Lower leg skin (tissue), 4 donors: ENCODE measurements at regions not wholly inside any gene's neighbourhood (a gene's known extent, or its start where the extent isn't known, plus 50 kb on each side); places are given as distances from the start of the nearest gene placed in this dataset.
"Not testable (repeated sequence)": the region's sequence is repeated elsewhere in the genome, so short reads cannot be mapped to it uniquely, and the experiment has no call there.

ENCODE experiments used
- DNase-seq, 2 donors: peaks; one replicate each; pipeline ENCODE4 v3.0.0-alpha.2; 2019; ENCODE audit warnings: low spot score in 2 of 2
- H3K4me3 ChIP-seq: fragments of 200-600 bp; sonication (generic); 2 replicates; pipeline ENCODE4 v1.5.1; 2017; ENCODE audit warnings: mild to moderate bottlenecking, low read depth; ENCODE audit not compliant: poor library complexity, severe bottlenecking
- CTCF ChIP-seq, 3 donors: fragments of 450-650 bp; IDR thresholded peaks; one replicate each; pipeline ENCODE4 v1.5.1; 2016; ENCODE audit warnings: antibody characterized with exemption in 3 of 3, mild to moderate bottlenecking in 3 of 3, moderate library complexity in 2 of 3
- POLR2A ChIP-seq, 2 donors: fragments of 450-650 bp; IDR thresholded peaks; one replicate each; pipeline ENCODE4 v1.6.1; 2016 to 2017; ENCODE audit warnings: antibody characterized with exemption in 2 of 2, mild to moderate bottlenecking in 1 of 2, moderate library complexity in 1 of 2
- WGBS, 2 donors: methylation state at CpG; one replicate each; pipeline ENCODE4 v1.1.5; 2018; 5-methylcytosine and 5-hydroxymethylcytosine counted together
- intact Hi-C: fragments of 100-400 bp; cut with DNase I; formaldehyde crosslinking; loops from one replicate; pipeline ENCODE4 v1.15.0; 2023; ENCODE audit warnings: low total_unique reads

GRCh38 chr14:105912641-105913180 lies 386.3 kb downstream of the TMEM121 start:
- DNase-seq: no peak
- intact Hi-C loops: no loop called here
- TF ChIP-seq POLR2A (IDR thresholded peaks at IDR 0.05) (no peak), CTCF (IDR thresholded peaks at IDR 0.05) (no peak)
- WGBS, 2 donors: 67 to 84% methylated on average over 7 to 11 of the region's 11 CpGs
- no peak overlapping the region for H3K4me3 ChIP-seq

- no peak overlapping the region for H3K4me3 ChIP-seq
- WGBS, 2 donors: 76 to 87% methylated on average over 8 to 9 of the region's 9 CpGs
- intact Hi-C loops: no loop called here
- DNase-seq: no peak
- no peak for TF ChIP-seq CTCF (IDR thresholded peaks at IDR 0.05)
- TF ChIP-seq POLR2A (IDR thresholded peaks at IDR 0.05): no peak
Measured at GRCh38 chr14:105913221-105913620, 386.8 kb downstream of the TMEM121 start.

- no peak overlapping the region for H3K4me3 ChIP-seq
- WGBS, 2 donors: 57% methylated on average over 4 of the region's 5 CpGs; no CpG with 5 or more reads in 1 of the 2 donors
- TF ChIP-seq CTCF (IDR thresholded peaks at IDR 0.05): no peak
- no peak for TF ChIP-seq POLR2A (IDR thresholded peaks at IDR 0.05)
- intact Hi-C loops: no loop called here
- no peak for DNase-seq
Measured at GRCh38 chr14:105913861-105914260, 387.5 kb downstream of the TMEM121 start.

- DNase-seq, intact Hi-C loops, H3K4me3 ChIP-seq: not testable (repeated sequence)
- WGBS, 2 donors: 74 to 92% methylated on average over 6 to 10 of the region's 12 CpGs
Measured at GRCh38 chr14:105914281-105914680, 387.9 kb downstream of the TMEM121 start.

GRCh38 chr14:105914738-105915385 lies 388.5 kb downstream of the TMEM121 start:
- no peak overlapping the region for H3K4me3 ChIP-seq
- intact Hi-C loops: no loop called here
- no peak for TF ChIP-seq CTCF (IDR thresholded peaks at IDR 0.05)
- no peak for TF ChIP-seq POLR2A (IDR thresholded peaks at IDR 0.05)
- 75 to 96% methylated on average over 4 to 5 of the region's 8 CpGs for WGBS, 2 donors
- DNase-seq: no peak

- 56 to 60% methylated on average over 3 of the region's 3 CpGs for WGBS, 2 donors
- intact Hi-C loops, DNase-seq, H3K4me3 ChIP-seq: not testable (repeated sequence)
Measured at GRCh38 chr14:105915546-105915945, 389.2 kb downstream of the TMEM121 start.

GRCh38 chr14:105917136-105917932 lies 391.0 kb downstream of the TMEM121 start:
- H3K4me3 ChIP-seq, DNase-seq, intact Hi-C loops: not testable (repeated sequence)
- 80 to 82% methylated on average over 20 of the region's 20 CpGs for WGBS, 2 donors
